NCI-H1092 (cell line): ENCODE measurements at regions not wholly inside any gene's neighbourhood (a gene's known extent, or its start where the extent isn't known, plus 50 kb on each side); places are given as distances from the start of the nearest gene placed in this dataset.
"Not testable (repeated sequence)": the region's sequence is repeated elsewhere in the genome, so short reads cannot be mapped to it uniquely, and the experiment has no call there.

ENCODE experiments used
- DNase-seq: peaks from one replicate; lab custom pipeline; 2025; lab: John Stamatoyannopoulos, UW

DNA sequence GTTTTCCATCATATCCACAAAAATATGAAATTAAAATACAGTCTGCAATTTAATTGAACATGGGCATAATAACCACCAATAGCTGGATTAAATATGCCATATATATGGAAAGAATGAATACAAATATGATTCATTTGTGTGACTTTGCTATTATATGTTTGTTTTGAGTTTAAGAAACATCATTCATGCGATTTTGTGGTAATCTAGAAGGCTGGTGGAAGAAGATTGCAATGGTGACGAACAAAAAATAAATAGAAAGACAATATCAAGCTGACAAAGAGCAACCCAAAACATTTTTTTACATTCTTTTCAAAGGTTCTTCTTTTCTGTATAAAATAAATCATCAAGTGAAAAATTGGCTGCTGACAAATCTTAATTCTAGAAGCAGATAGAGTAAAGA lies 610.0 kb downstream of the MAT2B start:
- no peak for DNase-seq

- DNase-seq = no peak
Observed at GRCh38 chr5:164119806-164120447, 614.5 kb downstream of the MAT2B start.

DNA sequence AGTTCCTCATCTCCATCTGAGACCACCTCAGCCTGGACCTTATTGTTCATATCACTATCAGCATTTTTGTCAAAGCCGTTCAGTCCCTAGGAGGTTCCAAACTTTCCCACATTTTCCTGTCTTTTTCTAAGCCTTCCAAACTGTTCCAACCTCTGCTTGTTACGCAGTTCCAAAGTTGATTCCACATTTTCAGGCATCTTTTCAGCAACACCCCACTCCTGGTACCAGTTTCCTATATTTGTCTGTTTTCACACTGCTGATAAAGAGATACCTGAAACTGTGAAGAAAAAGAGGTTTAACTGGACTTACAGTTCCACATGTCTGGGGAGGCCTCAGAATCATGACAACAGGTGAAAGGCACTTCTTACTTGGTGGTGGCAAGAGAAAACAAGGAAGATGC lies 622.1 kb downstream of the MAT2B start:
- no peak for DNase-seq

GRCh38 chr5:164132358-164132757 lies 626.9 kb downstream of the MAT2B start:
- no peak for DNase-seq

DNA sequence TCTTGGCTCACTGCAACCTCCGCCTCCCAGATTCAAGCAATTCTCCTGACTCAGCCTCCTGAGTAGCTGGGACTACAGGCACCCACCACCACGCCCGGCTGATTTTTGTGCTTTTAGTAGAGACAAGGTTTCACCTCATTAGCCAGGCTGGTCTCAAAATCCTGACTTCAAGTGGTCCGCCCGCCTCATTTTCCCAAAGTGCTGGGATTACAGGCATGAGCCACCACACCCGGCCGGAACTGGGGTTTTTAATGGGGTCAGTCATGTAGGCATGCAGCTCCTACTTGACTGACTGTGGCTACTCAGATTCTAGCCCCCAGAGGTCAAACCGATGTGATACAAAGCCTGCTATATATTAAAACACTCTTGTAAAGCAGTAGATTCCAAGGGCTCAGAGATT lies 631.7 kb downstream of the MAT2B start:
- DNase-seq = no peak

GRCh38 chr5:164139423-164139822 lies 634.0 kb downstream of the MAT2B start:
- DNase-seq = no peak

- DNase-seq = no peak
Observed at GRCh38 chr5:164145458-164145857, 640.0 kb downstream of the MAT2B start.

DNA sequence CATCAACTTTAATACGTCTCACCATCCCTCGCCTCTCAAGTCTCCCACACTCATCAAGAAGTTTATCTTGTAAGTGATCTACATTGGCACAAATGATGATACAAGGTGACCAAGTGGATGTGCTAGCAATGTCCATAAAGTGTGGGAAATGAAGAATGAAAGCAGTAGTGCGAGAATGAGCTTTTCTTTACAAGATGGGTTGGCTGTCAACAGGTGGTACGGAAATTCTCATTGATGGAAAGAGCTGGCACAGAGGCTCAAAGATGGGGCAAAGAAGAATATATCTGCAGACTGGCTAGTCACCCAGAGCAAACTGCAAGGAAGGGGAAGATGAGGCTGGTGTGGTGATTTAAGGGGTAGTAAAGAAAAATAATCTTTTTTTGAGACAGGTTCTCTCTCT lies 640.8 kb downstream of the MAT2B start:
- DNase-seq = no peak

GRCh38 chr5:164148292-164148691 lies 642.9 kb downstream of the MAT2B start:
- no peak for DNase-seq

DNA sequence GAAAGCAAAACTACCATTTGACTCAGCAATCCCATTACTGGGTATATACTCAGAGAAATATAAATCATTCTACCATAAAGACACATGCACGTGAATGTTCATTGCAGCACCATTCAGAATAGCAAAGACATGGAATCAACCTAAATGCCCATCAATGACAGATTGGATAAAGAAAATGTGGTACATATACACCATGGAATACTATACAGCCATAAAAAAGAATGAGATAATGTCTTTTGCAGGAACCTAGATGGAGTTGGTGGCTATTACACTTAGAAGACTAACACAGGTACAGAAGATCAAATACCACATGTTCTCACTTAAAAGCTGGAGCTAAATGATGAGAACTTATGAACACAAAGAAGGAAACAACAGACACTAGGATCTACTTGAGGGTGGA lies 647.1 kb downstream of the MAT2B start:
- DNase-seq = not testable (repeated sequence)

- DNase-seq = no peak
Observed at GRCh38 chr5:164153469-164154172, 648.2 kb downstream of the MAT2B start.

DNA sequence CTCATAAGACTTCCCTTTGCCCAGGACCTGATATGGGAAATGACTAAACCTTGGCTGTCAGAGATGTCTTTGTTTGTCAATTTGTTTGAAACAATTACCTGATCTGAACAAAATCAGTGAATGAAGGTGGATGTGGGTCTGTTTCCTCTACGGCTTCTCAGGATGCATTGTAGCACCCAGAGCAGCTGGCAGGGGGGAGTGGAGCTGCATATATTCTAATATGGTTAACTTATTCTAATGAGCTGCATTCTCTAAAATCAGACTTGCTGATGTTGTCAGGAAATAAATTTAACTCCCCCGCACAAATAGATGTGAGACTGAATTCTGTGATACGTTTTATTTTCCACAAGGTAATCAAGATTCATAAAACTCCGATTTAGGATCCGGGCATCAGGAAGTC lies 665.4 kb downstream of the MAT2B start:
- no peak for DNase-seq

DNA sequence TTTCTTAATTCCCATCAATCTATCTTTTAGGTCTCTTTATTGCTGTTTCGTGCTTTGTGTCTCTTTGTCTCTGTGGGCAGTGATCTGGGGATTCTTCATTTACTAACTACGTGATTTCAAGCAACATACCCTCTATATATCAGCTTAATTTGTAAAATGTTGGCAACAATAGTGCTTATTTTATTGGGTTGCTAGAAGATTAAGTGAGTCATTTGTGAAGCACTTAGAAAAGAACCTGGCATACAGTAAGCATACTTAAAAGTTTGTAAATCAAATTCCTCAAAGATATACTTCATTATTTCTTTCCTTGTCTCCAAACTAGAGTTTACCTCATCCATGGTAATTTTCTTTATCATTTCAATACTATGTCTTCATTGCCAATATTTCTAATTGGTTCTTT lies 669.7 kb downstream of the MAT2B start:
- no peak for DNase-seq

DNA sequence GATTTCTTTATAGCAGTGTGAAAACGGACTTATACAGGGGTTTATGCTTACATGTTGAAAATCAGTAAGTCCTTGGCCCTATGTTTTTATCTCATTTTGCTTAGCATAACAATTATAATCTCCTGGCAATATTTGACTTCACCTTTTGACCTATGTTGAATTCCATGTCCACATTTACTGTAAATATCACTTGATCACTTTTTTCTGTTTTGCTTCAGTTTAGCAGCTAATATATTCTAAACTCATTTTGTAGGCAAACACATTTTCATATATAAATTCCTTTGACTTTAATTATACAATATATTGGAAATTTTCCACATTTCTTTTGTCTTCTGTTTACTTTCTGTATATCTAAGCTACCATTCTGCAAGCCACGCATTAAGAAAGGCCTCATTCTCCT lies 674.0 kb downstream of the MAT2B start:
- DNase-seq = no peak

DNA sequence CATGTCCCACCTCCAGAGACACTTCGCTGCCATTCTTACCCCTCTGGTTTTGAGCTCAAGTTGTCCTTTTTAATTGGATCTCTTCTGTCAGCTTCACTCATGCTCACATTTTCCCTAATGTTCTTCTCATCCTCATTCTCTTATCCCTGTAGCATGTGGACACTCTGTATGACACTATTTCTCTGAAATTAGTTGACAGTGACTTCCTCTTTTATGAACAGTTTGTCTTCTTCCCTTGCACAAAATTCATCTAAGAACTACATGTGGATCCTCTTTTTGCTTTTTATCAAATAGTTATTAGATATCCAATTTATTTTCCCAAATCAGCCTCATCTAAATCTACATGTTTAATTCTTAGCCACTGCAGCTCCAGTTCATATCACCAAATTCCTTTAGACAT lies 676.2 kb downstream of the MAT2B start:
- DNase-seq = no peak

DNA sequence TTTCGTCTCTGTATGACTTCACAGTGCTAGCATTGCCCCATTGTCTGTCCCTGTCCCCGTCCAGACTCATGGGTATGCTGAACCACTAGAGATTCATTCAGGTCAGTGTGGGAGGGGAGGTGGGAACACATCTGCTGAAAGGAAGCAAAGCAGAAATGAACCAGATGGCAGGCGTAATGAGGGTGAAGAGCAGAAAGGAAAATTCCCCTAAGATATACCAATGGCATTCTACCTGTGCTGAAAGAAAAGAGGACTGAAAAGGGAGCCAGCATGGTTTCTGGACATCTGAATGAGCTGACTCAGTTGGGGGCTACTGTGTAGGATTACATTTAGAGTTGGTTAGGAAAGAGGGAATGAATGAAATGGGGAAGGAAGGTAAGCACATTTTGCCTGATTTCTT lies 678.7 kb downstream of the MAT2B start:
- no peak for DNase-seq

- no peak for DNase-seq
Observed at GRCh38 chr5:164185000-164185399, 679.6 kb downstream of the MAT2B start.

DNA sequence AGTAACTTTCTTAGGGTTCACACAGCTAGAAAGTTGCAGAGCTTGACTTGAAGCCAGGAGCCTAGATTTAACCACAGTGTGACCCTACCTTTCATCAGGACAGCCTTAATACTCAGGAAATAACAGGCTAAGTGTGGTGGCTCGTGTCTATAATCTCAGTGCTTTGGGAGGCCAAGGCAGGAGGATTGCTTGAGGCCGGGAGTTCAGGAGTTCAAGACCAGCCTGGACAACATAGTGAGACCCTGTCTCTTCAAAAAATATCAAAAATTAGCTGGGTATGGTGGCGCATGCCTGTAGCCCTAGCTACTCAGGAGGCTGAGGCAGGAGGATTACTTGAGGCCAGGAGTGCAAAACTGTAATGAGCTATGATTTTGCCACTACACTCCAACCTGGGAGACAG lies 681.1 kb downstream of the MAT2B start:
- no peak for DNase-seq

DNA sequence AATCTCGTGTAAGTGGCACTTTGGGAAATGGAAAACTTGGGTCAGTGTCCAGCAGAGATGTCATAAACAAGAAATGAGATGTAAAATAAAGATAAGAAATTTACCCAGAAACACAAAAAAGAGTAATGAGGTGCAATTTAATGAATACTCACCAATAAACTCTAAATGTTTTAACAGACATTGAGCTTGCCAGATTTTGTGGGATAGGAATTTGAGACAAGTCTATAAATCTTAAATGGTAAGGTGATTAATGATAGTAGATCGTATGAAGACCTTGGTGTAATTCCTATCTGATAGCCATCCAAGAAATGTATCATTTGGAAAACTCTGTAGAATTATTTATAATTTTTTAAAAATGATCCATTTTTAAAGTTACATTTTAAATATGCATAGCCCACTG lies 682.4 kb downstream of the MAT2B start:
- no peak for DNase-seq

- DNase-seq = no peak
Observed at GRCh38 chr5:164188733-164189148, 683.3 kb downstream of the MAT2B start.

- no peak for DNase-seq
Observed at GRCh38 chr5:164191240-164191639, 685.8 kb downstream of the MAT2B start.

DNA sequence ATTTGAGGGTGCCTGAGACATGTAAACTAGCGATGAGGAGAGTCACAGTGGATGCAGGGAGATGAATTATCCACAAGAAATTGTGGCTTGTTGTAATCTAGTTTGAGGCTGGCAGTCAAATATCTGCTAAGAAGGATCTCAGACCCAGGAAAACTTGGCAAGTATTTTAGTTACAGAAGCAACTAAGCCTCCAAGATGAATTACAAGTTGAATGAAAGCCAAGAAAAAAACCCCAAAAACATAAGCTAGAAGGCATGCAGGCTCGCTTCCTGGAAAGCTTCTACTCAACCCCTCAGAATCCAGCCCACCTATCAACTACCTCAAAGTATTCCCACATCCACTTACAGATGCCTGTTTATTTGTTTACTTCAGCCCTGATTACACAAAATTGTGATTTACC lies 696.9 kb downstream of the MAT2B start:
- DNase-seq = no peak

GRCh38 chr5:164203581-164204225 lies 698.3 kb downstream of the MAT2B start:
- DNase-seq = no peak
